GM19324 (cell line): ENCODE measurements at regions not wholly inside any gene's neighbourhood (a gene's known extent, or its start where the extent isn't known, plus 50 kb on each side); places are given as distances from the start of the nearest gene placed in this dataset.
"Not testable (repeated sequence)": the region's sequence is repeated elsewhere in the genome, so short reads cannot be mapped to it uniquely, and the experiment has no call there.

Experiments
- ATAC-seq: cut with Tn5 transposase; IDR thresholded peaks from one replicate; pipeline ENCODE4 v1.9.1; 2021; ENCODE audit warnings: mild to moderate bottlenecking, moderate library complexity; ENCODE audit not compliant: unreplicated experiment, low FRiP score

DNA sequence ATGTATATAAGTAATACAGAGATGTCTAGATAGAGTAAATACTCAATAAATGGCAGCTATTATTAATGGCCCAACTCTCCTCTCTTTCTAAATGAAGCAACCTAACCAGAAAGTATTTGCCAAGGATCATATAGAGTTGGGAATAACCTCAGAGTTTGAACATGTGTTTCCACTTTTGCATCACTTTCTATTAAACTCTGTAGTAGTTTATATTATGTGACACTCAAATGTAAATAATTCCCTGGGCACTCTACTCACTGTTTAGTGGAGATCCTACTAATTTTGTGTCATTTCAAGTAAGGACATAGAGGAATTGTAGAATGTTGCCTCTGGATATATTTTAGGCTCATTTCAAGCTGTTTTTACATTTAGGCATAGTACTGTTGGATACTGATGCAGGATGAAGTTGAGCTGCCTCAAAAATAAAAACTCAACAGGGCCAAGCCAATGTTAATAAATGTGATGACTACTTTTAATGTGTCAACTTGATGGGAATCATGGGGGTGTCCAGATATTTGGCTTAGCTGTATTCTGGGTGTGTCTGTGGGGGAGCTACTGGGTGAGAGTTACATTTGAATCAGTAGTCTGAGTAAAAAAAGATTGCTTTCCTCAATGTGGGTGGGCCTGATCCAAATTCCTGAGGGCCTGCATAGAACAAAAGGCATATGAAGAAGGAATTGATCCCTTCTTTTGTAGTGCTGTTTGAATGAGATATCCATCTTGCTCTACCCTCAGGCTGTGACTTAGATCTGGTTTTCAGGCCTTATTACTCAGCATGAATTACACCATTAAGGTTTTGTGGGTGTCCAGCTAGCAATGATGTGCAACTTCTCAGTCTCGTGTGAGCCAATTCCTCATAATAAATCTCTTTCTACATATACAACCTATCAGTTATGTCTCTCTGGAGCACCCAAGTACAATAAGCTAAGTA, 1368.2 kb downstream of the STIM2 start:
- no peak for ATAC-seq

DNA sequence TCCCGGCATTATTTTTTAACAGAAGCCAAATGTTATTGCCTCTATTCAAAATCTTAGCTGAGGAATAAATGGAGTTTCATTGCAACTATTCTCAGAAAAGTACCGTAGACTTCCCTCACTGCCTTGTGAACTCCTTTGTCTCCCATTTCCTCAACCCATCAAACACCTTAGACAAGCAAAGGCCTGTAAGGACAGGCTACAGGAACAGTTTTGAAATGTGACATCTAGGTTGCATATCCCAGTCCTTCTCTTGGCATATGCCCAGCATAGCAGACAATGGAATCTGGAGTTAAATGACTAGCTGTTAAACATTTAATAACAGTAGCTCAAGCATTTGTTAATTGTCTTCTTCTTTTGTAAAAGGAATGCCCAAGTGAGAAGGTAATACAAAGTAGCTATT, 1371.7 kb downstream of the STIM2 start:
- no peak for ATAC-seq

DNA sequence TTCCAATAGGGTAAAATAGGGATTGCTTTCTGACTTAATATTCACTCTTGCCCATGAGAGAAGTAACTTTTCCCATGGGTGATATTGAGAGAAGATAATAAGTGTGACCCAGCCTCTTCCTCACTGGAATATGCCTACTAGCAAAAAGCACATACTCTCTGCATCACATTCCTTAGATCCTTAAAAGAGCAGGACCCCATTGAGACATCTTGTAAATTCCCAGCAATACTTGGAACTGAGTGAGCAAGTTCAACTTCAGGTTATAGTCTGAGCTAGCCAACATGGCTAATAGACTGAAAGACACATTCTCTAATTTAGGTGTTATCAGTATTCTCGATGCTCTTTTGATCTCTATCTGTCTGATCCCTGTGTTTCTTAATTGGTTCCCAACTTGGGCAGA, 1372.3 kb downstream of the STIM2 start:
- no peak for ATAC-seq

DNA sequence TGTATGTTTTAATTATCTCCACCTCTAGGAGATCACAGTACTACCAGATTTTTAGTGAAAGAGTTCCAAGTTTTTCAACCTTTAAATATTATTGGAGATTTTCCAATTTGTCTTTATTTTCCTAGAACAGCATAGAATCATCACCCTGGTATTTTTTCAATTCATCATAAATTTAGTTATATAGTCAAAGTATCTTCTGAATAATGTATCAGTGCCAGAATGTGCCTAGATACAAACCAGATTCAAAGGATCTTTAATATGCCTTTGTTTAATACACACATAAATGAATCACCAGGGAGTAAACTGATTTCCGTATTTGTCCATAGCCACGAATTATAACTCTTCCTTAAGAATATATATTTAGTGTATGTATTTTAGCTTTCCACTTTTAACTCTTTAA, 1373.1 kb downstream of the STIM2 start:
- ATAC-seq = no peak

DNA sequence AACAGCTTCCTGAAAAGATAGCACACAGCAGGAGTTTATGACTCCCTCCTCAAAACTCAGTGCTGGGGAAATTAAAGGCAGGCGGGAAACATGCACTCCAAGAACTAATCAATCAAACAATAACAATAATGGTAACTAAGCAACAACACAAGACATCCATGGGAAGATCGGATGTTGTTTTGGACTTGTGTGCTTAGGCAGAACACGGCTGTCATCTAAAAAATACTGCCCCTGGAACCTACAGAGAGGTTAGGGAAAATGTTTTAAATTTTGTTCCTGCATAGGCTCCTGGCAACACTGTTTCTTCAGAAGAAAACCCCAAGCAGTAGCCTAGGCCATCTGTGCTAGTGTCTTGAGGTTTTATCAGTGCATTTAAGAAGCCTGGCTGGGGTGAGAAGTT, 1378.2 kb downstream of the STIM2 start:
- ATAC-seq = no peak

DNA sequence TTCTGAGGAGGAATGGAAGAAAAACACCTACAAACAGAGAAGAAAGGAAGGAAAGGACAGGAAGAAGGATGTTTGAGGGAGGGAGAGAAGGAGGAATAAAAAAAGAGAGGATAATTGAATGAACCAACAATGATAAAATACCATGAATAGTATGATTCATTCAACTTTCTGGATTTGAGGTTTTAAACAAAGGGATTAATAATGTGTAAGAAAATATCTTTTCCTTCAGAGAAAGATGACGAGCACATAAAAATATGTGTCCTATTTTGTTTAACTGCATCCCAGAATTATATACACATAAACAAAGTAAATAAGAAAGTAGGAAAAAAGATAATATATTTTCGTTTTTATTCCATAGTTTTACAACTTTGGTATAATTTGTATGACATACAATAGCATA, 1380.4 kb downstream of the STIM2 start:
- no peak for ATAC-seq

DNA sequence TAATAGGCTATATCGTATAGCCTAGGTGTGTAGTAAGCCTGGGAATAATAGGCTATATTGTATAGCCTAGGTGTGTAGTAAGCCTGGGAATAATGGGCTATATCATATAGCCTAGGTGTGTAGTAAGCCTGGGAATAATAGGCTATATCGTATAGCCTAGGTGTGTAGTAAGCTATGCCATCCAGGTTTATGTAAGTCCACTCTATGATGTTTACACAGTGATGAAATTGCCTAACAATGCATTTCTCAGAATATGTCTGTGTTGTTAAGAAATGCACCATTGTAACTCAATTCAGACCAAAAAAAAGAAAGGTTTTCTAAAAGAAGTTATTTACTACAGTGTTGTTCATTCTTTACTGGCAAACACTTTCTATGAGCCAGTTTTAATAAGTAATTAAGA, 1387.2 kb downstream of the STIM2 start:
- no peak for ATAC-seq

DNA sequence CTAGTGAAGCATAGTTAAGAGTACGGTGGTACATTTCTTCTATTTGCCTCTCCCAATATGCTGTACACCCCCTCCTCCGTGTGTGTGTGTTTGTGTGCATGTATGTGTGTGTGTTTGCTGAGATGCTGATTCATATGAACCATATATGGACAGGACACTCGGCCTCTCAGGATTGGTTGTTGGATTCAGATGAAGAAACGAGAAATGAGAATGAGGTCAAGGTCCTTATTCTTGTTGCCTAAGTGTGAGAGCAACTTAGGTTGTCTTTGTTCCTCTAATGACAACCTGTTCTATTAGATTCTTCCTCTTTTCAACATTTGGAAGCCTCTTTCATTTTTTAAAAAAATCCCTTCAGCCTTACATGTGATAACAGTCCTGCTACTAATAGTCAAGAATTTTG, 1387.6 kb downstream of the STIM2 start:
- no peak for ATAC-seq

DNA sequence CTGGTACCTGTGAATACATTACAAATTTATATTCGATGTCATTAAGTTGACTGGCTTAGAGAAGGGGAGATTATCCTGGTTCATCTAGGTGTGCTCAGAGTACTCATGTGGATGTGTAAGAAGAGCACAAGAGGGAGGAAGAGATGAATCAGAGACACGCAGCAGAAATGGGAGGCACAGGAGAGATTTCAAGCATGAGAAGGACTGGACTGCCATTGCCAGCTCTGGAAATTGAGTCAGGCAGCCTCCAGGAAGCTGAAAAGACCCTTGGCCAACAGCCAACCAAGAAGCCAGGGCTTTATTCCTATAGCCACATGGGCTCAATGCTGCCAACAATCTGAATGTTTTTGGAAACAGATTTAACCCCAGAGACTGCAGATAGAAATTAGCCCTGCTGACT, 1390.0 kb downstream of the STIM2 start:
- ATAC-seq = no peak

DNA sequence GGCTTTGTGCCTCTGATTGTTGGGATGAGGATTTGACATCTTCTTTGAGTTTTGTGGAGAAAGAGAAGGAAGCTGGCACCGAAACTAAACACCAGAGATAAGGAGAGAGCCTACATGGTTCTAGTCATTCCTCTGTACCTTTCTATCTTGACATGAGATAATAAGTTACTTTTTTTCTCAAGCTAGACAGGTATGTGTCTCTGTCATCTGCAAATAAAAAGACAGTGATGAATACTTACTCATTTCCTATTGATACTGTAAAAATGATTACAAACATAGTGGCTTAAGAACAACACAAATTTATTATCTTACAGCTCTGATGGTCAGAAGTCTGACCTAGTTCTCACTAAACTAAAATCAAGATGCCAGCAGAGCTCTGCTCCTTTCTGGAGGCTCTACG, 1391.2 kb downstream of the STIM2 start:
- no peak for ATAC-seq

DNA sequence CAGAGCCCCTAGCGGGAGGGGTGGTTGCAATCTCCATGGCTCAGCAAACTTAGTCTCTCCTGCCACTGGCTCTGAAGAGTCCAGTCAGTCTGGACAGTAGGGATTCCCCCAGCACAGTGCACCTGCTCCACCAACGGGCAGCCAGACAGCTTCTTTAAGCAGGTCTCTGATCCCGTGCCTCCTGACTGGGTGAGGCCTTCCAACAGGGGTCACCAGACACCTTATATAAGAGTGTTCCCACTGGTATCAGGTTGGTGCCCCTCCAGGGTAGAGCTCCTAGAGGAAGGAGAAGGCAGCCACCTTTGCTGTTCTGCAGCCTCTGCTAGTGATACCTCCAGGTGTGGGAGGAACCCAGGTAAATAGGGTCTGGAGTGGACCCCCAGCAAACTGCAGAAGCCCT, 1393.4 kb downstream of the STIM2 start:
- ATAC-seq = no peak

DNA sequence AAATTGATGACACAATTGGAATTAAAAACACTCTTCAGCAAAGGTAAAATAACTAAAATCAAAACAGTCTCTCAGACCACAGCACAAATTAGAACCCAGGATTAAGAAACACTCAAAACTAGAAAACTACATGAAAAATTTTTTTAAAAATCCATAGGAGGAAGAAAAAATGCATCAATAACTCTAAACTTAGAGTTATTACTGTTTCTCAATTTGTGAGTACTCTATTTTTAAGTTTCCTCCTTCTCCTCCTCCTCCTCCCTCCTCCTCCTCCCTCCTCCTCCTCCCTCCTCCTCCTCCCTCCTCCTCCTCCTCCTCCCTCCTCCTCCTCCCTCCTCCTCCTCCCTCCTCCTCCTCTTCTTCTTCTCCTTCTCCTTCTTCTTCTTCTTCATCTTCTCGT, 1395.7 kb downstream of the STIM2 start:
- no peak for ATAC-seq

DNA sequence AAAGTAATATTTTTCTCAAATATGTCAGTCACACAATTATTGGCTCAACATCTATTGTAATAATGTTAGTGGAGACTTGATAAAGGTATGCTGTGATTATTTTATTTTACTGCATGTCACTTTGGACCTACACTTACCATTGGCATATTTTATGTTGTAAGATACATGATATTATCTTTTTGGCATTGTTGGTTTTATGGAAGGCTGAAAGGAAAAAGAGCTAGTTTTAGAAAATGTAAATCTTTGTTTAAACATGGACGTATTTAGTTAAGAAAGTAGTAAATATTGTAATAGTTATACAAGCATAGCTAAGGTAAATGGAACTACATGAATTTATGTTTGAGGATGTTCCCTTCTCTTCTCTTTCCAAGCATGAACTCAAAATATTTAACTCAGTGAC, 1399.3 kb downstream of the STIM2 start:
- no peak for ATAC-seq

DNA sequence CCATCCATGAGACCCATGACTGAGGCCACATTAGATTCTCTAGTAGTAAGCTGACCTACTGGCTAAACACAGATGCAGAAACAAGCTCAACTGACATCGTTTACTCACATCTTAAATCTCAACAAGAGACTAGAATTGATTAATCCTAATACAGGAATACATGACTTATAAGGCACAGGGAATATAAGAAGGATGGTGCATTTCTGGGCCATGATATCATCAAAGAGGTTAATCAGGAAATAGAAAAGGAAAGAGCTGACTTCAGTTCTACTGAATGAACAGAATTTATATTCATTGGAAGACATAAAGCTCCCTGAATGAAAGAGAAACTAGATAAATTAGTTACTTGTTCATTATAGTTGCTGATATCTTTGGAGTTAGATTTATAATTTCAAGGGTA, 1406.5 kb downstream of the STIM2 start:
- no peak for ATAC-seq

DNA sequence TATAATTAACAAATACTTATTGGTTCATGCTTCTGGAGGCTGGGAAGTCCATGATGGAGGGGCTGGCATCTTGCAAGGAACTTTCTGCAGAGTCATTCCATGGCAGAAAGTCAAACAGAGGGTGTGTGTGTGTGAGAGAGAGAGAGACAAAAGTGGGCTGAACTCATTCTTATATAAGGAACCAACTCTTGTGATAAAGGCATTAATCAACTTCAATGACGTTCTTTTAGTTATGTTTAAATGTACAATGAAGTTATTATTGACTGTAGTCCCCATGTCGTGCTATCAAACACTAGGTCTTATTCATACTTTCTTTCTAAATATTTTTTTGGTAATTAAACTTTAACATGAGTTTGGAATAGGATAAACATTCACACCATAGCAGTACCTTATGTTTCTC, 1408.8 kb downstream of the STIM2 start:
- no peak for ATAC-seq

DNA sequence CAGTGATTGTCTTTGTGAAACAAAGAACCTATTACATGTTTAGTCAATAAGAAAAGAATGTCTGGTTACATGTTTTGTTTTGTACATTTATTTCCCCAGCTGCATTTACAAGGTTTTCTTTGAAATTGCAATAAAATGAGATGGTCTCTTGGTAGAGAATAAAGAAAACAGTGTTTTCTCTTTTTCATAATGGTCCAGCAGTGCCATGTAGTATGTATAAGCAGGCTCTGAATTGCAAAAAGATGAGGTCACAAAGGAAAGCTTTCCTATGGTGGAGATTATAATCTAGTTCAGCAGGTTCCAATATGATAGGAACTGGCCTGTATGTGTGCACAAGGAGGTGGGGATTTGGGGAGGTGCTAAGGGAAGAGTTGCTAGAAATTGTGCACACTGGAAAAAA, 1417.3 kb downstream of the STIM2 start:
- no peak for ATAC-seq

DNA sequence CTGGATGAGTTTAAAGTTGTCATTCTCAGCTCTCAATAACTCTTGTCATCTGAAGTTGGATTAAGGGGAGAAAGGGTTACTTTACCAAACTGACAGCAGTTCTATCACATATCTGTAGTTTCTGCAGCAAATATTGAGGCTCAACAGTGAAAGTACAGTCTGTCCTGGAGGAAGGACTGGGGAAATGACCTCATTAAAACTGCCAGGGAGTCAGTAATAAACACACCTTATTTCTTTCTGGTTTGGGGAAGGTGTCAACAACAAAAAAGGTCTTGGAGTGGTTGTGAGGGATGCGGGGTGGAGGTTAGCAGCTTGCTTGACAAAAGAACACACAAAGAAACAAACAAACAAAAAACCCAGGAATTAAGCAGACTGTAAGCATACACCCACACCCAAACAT, 1418.0 kb downstream of the STIM2 start:
- ATAC-seq = no peak

DNA sequence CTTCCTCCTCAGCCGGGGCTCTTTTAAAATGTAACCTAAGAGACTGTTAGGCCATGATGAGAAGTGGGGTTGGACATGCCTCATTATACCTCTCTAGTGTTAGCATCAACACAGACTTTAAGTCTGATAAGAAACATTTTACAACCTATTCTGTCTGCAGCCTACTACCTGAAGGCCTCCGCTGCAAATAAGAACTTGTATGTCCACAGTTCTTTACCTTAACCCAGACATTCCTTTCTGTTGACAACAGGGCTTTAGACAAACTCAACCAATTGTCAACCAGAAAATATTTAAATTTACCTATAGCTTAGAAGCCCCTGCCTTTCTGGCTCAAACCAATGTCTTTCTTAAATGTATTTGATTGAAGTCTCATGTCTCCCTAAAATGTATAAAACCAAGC, 1418.6 kb downstream of the STIM2 start:
- no peak for ATAC-seq

DNA sequence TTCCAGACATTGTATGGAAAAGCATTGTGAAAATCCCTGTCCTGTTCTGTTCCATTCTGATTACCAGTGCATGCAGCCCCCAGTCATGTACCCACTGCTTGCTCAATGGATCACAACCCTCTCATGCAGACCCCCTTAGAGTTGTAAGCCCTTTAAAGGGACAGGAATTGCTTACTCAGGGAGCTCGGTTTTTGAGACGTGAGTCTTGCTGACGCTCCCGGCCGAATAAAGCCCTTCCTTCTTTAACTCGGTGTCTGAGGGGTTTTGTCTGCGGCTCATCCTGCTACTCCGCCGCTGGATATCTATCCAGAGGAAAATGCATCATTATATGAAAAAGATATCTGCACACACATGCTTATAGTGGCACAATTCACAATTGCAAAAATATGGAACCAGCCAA, 1425.6 kb downstream of the STIM2 start:
- ATAC-seq = not testable (repeated sequence)

DNA sequence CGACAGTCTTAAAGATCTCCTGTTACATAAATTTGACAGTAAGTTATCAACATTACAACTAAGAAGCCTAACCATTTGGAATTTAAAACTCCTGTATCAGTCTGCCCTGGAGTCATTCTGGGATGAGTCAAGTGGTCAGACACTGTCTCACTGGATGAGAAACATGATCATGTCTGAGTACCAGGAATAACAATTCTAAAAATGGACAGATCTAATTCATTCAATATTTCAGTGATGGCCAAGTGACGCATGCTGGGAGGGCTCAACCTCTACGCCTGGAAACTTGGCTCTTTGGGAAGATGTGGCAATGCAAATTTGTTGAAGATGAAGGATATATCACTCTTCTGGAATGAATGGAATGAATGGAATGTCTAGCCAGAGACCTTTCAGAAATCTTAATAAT, 1427.2 kb downstream of the STIM2 start:
- no peak for ATAC-seq

DNA sequence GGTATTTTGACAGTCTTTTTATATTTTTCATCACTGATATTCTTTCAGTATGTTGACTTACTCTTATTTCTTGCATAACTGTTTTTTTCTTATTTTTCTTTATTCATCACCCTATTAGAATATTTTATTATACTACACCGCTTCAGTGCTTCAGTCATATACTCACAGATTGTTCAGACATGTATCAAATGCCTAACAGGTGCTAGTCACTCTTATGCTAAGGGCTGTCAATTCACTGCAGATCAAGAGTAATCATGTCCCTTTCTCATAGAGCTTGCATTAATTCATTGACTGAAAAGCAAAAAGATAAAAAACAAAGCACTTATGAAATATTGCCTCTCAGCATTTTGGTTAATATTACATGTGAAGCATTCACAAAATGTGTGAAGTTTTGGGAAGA, 1435.6 kb downstream of the STIM2 start:
- ATAC-seq = no peak

DNA sequence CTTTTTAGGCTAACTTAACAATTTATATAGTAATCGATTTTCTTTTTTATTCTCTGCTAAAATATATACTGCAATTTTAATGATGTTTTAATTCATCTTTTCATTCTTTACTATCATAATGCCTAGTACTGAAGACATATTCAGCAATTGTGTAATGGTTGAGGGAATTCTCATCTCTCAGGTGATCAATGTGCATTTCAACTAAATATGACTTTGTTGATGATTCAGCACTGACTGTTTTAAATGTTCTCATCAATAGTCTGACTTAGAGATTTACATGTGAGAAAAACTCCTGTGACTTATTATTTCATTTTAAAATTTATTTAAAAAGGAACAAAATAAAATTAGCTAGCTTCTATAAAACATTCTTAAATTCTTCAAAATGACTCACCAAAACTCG, 1450.3 kb downstream of the STIM2 start:
- ATAC-seq = no peak

DNA sequence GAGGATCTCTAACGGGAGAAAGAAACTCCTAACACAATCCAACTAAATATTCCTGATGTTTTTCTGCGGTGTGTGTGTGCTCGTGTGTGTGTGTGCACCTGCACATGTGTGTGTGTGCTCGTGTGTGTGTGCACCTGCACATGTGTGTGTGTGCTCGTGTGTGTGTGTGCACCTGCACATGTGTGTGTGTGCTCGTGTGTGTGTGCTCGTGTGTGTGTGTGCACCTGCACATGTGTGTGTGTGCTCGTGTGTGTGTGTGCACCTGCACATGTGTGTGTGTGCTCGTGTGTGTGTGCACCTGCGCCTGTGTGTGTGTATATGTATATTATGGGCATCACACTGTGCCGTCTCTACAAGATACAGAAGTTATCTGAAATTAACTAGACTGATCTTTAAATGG, 1451.9 kb downstream of the STIM2 start:
- not testable (repeated sequence) for ATAC-seq
